LNCaP clone FGC (cell line): ENCODE measurements at regions not wholly inside any gene's neighbourhood (a gene's known extent, or its start where the extent isn't known, plus 50 kb on each side); places are given as distances from the start of the nearest gene placed in this dataset.

Experiments
- DNase-seq: peaks from one replicate; pipeline ENCODE4 v3.0.0-alpha.2; 2011; ENCODE audit warnings: low read depth
- H3K4me3 ChIP-seq: 2 replicates; pipeline ENCODE4 v1.5.1; 2011; ENCODE audit warnings: mild to moderate bottlenecking, low read depth, low read length, control low read depth
- TF ChIP-seq, protein P1 (sequence below): IDR thresholded peaks from 2 replicates; pipeline ENCODE4 v1.5.1; 2012; ENCODE audit warnings: mild to moderate bottlenecking; ENCODE audit not compliant: control insufficient read depth, insufficient read depth; ENCODE audit errors: extremely low read depth

DNA sequence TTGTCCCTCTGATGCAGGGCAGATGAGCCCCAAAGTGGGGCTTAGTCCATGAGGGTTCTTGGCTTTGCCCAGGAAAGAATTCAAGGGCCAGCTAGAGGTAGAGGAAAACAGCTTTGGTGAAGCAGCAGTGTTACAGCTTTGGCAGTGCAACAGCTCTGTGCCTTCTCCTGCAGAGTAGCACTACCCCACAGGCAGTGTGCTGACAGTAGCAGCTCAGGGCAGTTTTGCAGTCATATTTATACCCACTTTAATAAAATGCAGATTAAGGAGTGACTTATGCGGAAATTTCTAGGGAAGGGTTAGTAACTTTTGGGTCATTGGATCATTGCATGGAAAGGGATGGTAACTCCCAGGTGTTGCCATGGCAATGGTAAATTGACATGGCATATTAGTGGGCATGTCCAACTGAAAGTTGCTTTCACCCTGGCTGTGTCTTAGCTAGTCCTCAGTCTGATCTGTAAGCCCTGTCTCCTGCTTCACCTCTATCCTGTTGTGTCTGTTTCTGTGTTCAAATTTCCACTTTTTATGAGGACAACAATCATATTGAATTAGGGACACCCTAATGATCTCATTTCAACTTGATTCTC lies 241.3 kb upstream of the C2CD4B start:
- DNase-seq = no peak
- TF ChIP-seq, protein P1, sequence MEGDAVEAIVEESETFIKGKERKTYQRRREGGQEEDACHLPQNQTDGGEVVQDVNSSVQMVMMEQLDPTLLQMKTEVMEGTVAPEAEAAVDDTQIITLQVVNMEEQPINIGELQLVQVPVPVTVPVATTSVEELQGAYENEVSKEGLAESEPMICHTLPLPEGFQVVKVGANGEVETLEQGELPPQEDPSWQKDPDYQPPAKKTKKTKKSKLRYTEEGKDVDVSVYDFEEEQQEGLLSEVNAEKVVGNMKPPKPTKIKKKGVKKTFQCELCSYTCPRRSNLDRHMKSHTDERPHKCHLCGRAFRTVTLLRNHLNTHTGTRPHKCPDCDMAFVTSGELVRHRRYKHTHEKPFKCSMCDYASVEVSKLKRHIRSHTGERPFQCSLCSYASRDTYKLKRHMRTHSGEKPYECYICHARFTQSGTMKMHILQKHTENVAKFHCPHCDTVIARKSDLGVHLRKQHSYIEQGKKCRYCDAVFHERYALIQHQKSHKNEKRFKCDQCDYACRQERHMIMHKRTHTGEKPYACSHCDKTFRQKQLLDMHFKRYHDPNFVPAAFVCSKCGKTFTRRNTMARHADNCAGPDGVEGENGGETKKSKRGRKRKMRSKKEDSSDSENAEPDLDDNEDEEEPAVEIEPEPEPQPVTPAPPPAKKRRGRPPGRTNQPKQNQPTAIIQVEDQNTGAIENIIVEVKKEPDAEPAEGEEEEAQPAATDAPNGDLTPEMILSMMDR = no peak
- no peak overlapping the region for H3K4me3 ChIP-seq

DNA sequence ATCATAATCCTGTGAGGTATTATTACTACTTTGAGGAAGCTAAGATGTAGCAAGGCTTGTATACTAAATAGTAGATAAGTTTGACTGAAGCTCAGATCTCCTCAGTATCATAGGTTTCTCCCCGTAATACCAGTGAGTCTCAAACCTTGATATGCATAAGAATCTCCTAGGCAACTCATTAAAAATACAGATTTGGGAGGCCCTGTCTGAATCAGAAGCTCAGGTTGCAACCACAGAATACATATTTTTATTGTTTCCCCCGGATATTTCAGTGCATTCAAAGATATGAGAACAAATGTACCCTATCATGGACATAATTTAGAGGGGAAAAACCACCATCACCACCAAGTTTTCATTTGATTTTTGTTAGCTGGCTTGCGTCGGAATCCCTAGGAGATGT lies 242.1 kb upstream of the C2CD4B start:
- no peak for DNase-seq

DNA sequence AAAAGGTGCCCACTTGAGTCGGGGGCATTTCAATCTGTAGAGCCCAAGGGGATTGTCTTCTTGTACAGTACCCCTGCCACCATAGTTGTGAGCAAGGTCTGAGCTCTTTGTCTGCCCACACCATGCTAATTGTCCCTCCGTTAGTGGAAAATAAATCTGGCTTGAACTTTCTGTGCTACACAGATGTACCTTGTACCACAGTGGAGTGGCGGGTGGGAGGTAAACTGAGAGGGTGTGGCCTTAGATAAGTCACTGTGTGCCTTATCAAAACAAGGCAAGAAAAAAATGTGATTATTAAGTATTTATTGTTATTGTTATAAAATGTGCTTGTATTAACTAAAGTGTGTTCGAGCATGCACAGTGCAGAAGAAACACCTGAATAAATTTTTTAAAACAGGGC lies 242.9 kb upstream of the C2CD4B start:
- no peak overlapping the region for H3K4me3 ChIP-seq
- TF ChIP-seq, protein P1 = no peak
- no peak for DNase-seq

More for the DNA sequence above, 242.1 kb upstream of the C2CD4B start:
- TF ChIP-seq, protein P1 = no peak
- H3K4me3 ChIP-seq = no peak overlapping the region

- TF ChIP-seq, protein P1 = no peak
- no peak for DNase-seq
- no peak overlapping the region for H3K4me3 ChIP-seq
These were observed 244.4 kb upstream of the C2CD4B start for GRCh38 chr15:62409466-62409865.

- TF ChIP-seq, protein P1 = no peak
- no peak for DNase-seq
- no peak overlapping the region for H3K4me3 ChIP-seq
These were observed 247.6 kb upstream of the C2CD4B start for GRCh38 chr15:62412686-62413085.

- TF ChIP-seq, protein P1 = no peak
- no peak for DNase-seq
- H3K4me3 ChIP-seq = no peak overlapping the region
These were observed 248.1 kb upstream of the C2CD4B start for GRCh38 chr15:62413153-62413552.

DNA sequence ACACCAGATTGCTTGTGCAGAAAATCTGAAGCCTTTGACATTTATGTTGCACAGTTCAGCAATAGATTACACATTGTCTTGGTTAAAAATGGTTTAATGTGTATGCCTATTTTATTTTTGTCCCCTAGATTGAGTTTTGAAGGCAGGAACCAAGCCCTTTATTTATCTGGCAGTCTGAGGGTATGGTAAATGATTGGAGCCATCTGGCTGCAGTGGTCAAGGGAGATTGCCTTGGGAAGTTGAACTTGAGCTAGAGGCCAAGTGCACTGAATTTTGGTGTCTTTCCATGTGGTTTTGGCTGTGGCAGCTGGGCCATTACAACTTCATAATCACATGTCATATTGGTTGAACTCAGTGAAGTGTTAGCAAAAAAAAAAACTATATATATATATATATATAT lies 248.7 kb upstream of the C2CD4B start:
- H3K4me3 ChIP-seq = no peak overlapping the region
- TF ChIP-seq, protein P1 = no peak
- no peak for DNase-seq
